GM12878 (cell line): ENCODE measurements at regions not wholly inside any gene's neighbourhood (a gene's known extent, or its start where the extent isn't known, plus 50 kb on each side); places are given as distances from the start of the nearest gene placed in this dataset.

ENCODE experiments used
- ATAC-seq: fragments of 200-7000 bp; cut with Tn5 transposase; 3 replicates; pipeline ENCODE4 v1.9.1; 2020; ENCODE audit warnings: mild to moderate bottlenecking, moderate library complexity
- BruUV-seq: library from RNA; stranded (reverse); fragments of 400-500 nt; replicated peaks from 2 replicates; lab custom pipeline; 2021; lab: Mats Ljungman, UMichigan
- CTCF ChIA-PET: fragments of 300-600 bp; sonication (Branson Sonifier 250); formaldehyde crosslinking; extraction: SDS; loops from one replicate; lab custom pipeline; 2021; ENCODE audit warnings: inconsistent platforms; lab: Yijun Ruan, JAX
- POLR2A ChIA-PET: fragments of 350-600 bp; formaldehyde crosslinking; extraction: SDS; loops from one replicate; lab custom pipeline; 2021; ENCODE audit warnings: inconsistent platforms; lab: Charles Lee
- RAD21 ChIA-PET: fragments of 300-600 bp; sonication (Branson Sonifier 250); formaldehyde crosslinking; loops from one replicate; lab custom pipeline; 2023; ENCODE audit warnings: antibody characterized with exemption; ENCODE audit not compliant: unreplicated experiment; lab: Charles Lee
- SMC1A ChIA-PET: fragments of 300-600 bp; sonication (Branson Sonifier 250); formaldehyde crosslinking; loops from one replicate; lab custom pipeline; 2023; ENCODE audit not compliant: unreplicated experiment, uncharacterized antibody; lab: Charles Lee
- DNase-seq: peaks from one replicate; pipeline ENCODE4 v3.0.0-alpha.2; 2011; ENCODE audit warnings: low read depth, low spot score
- FAIRE-seq: peaks from 3 replicates; lab custom pipeline; 2011; peaks lifted over from hg19 to GRCh38; lab: Jason Lieb, UNC
- H2AFZ ChIP-seq: 2 replicates; pipeline ENCODE4 v1.6.0; 2011; ENCODE audit warnings: low read depth, low read length, control low read depth; ENCODE audit not compliant: control insufficient read depth
- H3K27ac ChIP-seq: 2 replicates; pipeline ENCODE4 v1.5.1; 2011; ENCODE audit warnings: control low read depth; ENCODE audit not compliant: control insufficient read depth, insufficient read depth
- H3K27me3 ChIP-seq, 2 experiments: replicated peaks in 1 of 2; 2 replicates each; pipeline versions ENCODE4 v1.6.0 to v1.6.1; 2011; ENCODE audit warnings: low read length in 1 of 2; ENCODE audit not compliant: control insufficient read depth in 2 of 2, insufficient read depth in 2 of 2
- H3K36me3 ChIP-seq, 2 experiments: 2 replicates each; pipeline ENCODE4 v1.5.1; 2011; ENCODE audit warnings: low read length in 1 of 2; ENCODE audit not compliant: control insufficient read depth in 2 of 2, insufficient read depth in 2 of 2
- H3K4me1 ChIP-seq: 2 replicates; pipeline ENCODE4 v1.6.1; 2011; ENCODE audit warnings: mild to moderate bottlenecking, low read length, moderate library complexity, mixed read lengths; ENCODE audit not compliant: control insufficient read depth, insufficient read depth
- H3K4me2 ChIP-seq: 2 replicates; pipeline ENCODE4 v1.6.0; 2011; ENCODE audit warnings: control low read depth; ENCODE audit not compliant: control insufficient read depth, insufficient read depth
- H3K4me3 ChIP-seq: fragments of 200-600 bp; sonication (generic); 2 replicates; pipeline ENCODE4 v1.5.1; 2016
- H3K79me2 ChIP-seq: 2 replicates; pipeline ENCODE4 v1.6.0; 2011; ENCODE audit warnings: low read length; ENCODE audit not compliant: control insufficient read depth, insufficient read depth
- H3K9ac ChIP-seq: 2 replicates; pipeline ENCODE4 v1.8.0; 2011; ENCODE audit warnings: low read length, control low read depth, mixed read lengths; ENCODE audit not compliant: control insufficient read depth, insufficient read depth
- H3K9me3 ChIP-seq: replicated peaks from 3 replicates; pipeline ENCODE4 v1.5.1; 2011; ENCODE audit warnings: mild to moderate bottlenecking, low read length; ENCODE audit not compliant: control insufficient read depth, insufficient read depth
- H4K20me1 ChIP-seq: 2 replicates; pipeline ENCODE4 v1.6.0; 2011; ENCODE audit not compliant: control insufficient read depth, insufficient read depth
- BCL11A ChIP-seq: IDR thresholded peaks from 2 replicates; pipeline ENCODE4 v1.6.1; 2011; ENCODE audit warnings: low read depth, low read length
- GABPA ChIP-seq: IDR thresholded peaks from 2 replicates; pipeline ENCODE4 v1.6.1; 2014; ENCODE audit warnings: antibody characterized with exemption, low read depth, mild to moderate bottlenecking, inconsistent platforms
- HCFC1 ChIP-seq: fragments of 150-350 bp; IDR thresholded peaks from 2 replicates; pipeline ENCODE4 v1.6.1; 2014; ENCODE audit warnings: low read length
- HDAC2 ChIP-seq: fragments of 200-600 bp; sonication (generic); IDR thresholded peaks from 2 replicates; pipeline ENCODE4 v1.6.1; 2017
- IKZF1 ChIP-seq: fragments of 450-650 bp; conservative IDR thresholded peaks from 2 replicates; pipeline ENCODE4 v1.6.1; 2017; ENCODE audit warnings: antibody characterized with exemption, mild to moderate bottlenecking
- KAT2A ChIP-seq: conservative IDR thresholded peaks from 2 replicates; pipeline ENCODE4 v1.6.1; 2011; ENCODE audit warnings: low read depth, low read length; ENCODE audit not compliant: control insufficient read depth
- NBN ChIP-seq: fragments of 450-650 bp; IDR thresholded peaks from 2 replicates; pipeline ENCODE4 v1.6.1; 2016
- NR2C1 ChIP-seq: fragments of 450-650 bp; IDR thresholded peaks from 2 replicates; pipeline ENCODE4 v1.6.1; 2017; ENCODE audit warnings: antibody characterized with exemption, mild to moderate bottlenecking, moderate library complexity
- NR2C2 ChIP-seq: IDR thresholded peaks from 2 replicates; pipeline ENCODE4 v1.6.1; 2011; ENCODE audit warnings: borderline replicate concordance, low read depth; ENCODE audit not compliant: control insufficient read depth, insufficient read length
- PML ChIP-seq: IDR thresholded peaks from 2 replicates; pipeline ENCODE4 v1.6.1; 2012; ENCODE audit warnings: low read length, inconsistent platforms
- TCF7 ChIP-seq: IDR thresholded peaks from 2 replicates; pipeline ENCODE4 v1.6.1; 2014; ENCODE audit warnings: antibody characterized with exemption, borderline replicate concordance
- ZNF384 ChIP-seq: IDR thresholded peaks from 2 replicates; pipeline ENCODE4 v1.6.1; 2012; ENCODE audit warnings: low read depth, mild to moderate bottlenecking, low read length, improper control_type of control experiment, borderline replicate concordance
- WGBS: methylation state at CpG from one replicate; pipeline ENCODE4 v1.1.6; 2016; ENCODE audit warnings: low lambda C conversion rate; ENCODE audit not compliant: insufficient replicate concordance, insufficient coverage; ENCODE audit errors: missing lambda C conversion rate; 5-methylcytosine and 5-hydroxymethylcytosine counted together
- in situ Hi-C: fragments of 300-500 bp; cut with MboI; formaldehyde crosslinking; loops from 9 replicates; pipeline ENCODE4 v1.14.3; 2018; ENCODE audit warnings: mixed read lengths
- intact Hi-C: fragments of 100-400 bp; cut with micrococcal nuclease; formaldehyde crosslinking; loops from one replicate; pipeline ENCODE4 v1.14.2; 2022; ENCODE audit not compliant: unreplicated experiment
- TF ChIP-seq, protein P1 (sequence below): fragments of 150-350 bp; IDR thresholded peaks from 2 replicates; pipeline ENCODE4 v1.6.1; 2014; ENCODE audit warnings: mild to moderate bottlenecking, low read depth, low read length

DNA sequence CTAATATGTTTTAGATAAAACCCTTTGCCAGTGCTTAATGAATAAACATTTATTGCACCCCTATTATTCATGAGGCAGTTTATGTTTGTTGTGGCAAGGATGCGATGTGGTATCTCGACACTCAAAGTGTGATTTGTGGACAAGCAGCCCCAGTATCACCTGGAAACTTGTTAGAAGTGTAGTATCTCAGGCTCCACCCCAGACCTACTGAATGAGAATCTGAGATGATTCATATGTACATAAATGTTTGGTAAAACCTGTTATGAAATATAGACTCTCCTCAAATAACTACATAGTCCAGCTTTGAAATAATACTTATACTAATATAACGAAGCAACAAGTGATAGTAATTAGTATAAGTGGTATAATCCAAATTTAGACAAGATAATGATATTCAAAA is 914.8 kb downstream of the TUSC7 start:
- in situ Hi-C loops (no loop called here), intact Hi-C loops (no loop called here)
- Histone ChIP-seq H3K27ac (no peak overlapping the region), H3K79me2 (no peaks in the 10 kb centered on the region), H3K9ac (no peak overlapping the region), H3K27me3 (no peaks in the 10 kb centered on the region; a peak in 1 of 4 replicates), H3K9me3 (no peaks in the 10 kb centered on the region), H3K36me3 (no peaks in the 10 kb centered on the region), H4K20me1 (no peaks in the 10 kb centered on the region), H3K4me3 (no peak overlapping the region), H3K4me2 (no peak overlapping the region), H2AFZ (no peak overlapping the region), H3K4me1 (no peaks in the 10 kb centered on the region)
- ATAC-seq (no peak), FAIRE-seq (no peak), DNase-seq (no peak)
- ChIA-PET SMC1A (no interaction called here), RAD21 (no interaction called here), POLR2A (no interaction called here), CTCF (no interaction called here)
- no TSS peak for BruUV-seq
- TF ChIP-seq HDAC2 (no peak), NBN (no peak), IKZF1 (no peak), ZNF384 (no peak), GABPA (no peak)
- TF ChIP-seq, protein P1, sequence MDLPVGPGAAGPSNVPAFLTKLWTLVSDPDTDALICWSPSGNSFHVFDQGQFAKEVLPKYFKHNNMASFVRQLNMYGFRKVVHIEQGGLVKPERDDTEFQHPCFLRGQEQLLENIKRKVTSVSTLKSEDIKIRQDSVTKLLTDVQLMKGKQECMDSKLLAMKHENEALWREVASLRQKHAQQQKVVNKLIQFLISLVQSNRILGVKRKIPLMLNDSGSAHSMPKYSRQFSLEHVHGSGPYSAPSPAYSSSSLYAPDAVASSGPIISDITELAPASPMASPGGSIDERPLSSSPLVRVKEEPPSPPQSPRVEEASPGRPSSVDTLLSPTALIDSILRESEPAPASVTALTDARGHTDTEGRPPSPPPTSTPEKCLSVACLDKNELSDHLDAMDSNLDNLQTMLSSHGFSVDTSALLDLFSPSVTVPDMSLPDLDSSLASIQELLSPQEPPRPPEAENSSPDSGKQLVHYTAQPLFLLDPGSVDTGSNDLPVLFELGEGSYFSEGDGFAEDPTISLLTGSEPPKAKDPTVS: no peak
- 12% methylated on average over 3 of the region's 3 CpGs for whole genome bisulfite sequencing

DNA sequence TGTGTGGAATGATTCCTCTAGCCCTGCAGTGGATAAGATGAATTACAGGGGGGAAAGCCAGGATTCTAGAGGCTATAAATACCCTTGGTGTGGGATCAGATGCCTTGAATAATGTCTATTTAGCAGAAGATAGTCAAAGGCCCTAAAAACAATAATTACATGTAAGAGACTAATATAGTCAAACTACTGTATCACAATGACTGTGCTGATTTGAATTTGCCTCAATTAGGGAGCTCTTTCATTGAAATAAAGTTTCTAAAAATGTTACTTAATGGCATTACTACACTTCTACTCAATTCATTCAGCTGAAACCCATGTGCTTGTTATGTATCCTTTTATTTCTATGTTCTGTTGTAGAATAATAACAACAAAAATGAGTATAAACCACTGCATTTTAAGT is 915.6 kb downstream of the TUSC7 start:
- TF ChIP-seq NR2C2 (no peak), PML (no peak), KAT2A (no peak), HCFC1 (no peak), NR2C1 (no peak), BCL11A (no peak), TCF7 (no peak)
- Histone ChIP-seq H3K27ac (no peak overlapping the region), H4K20me1 (no peaks in the 10 kb centered on the region), H2AFZ (no peak overlapping the region), H3K4me1 (no peaks in the 10 kb centered on the region), H3K27me3 (no peaks in the 10 kb centered on the region; a peak in 1 of 4 replicates), H3K9ac (no peak overlapping the region), H3K9me3 (no peaks in the 10 kb centered on the region), H3K4me2 (no peak overlapping the region), H3K79me2 (no peaks in the 10 kb centered on the region), H3K36me3 (no peaks in the 10 kb centered on the region), H3K4me3 (no peak overlapping the region)
- ChIA-PET POLR2A (no interaction called here), SMC1A (interaction anchor here (0.6 kb wide), 1 partner anchor 51 kb away, joined by 3 read pairs; no protein-coding TSS in a partner anchor), RAD21 (no interaction called here), CTCF (no interaction called here)
- intact Hi-C loops (no loop called here), in situ Hi-C loops (no loop called here)
- ATAC-seq (no peak), FAIRE-seq (no peak), DNase-seq (no peak)
- no TSS peak for BruUV-seq
